SW 1271 (cell line): ENCODE measurements at regions not wholly inside any gene's neighbourhood (a gene's known extent, or its start where the extent isn't known, plus 50 kb on each side); places are given as distances from the start of the nearest gene placed in this dataset.
"Not testable (repeated sequence)": the region's sequence is repeated elsewhere in the genome, so short reads cannot be mapped to it uniquely, and the experiment has no call there.

Source experiments
- DNase-seq, 2 experiments: peaks; one replicate each; lab custom pipeline; 2025; lab: John Stamatoyannopoulos, UW

GRCh38 chr12:131631889-131632651 lies 78.8 kb upstream of the SFSWAP start:
- not testable (repeated sequence) for DNase-seq

- not testable (repeated sequence) for DNase-seq
These were observed 78.3 kb upstream of the SFSWAP start for GRCh38 chr12:131632652-131633023.

- not testable (repeated sequence) for DNase-seq
These were observed 77.3 kb upstream of the SFSWAP start for GRCh38 chr12:131633610-131634009.

GRCh38 chr12:131634037-131634436 lies 76.9 kb upstream of the SFSWAP start:
- DNase-seq = no peak

- not testable (repeated sequence) for DNase-seq
These were observed 75.9 kb upstream of the SFSWAP start for GRCh38 chr12:131635012-131635411.

GRCh38 chr12:131635491-131636122 lies 75.3 kb upstream of the SFSWAP start:
- no peak for DNase-seq

- DNase-seq = no peak
These were observed 74.6 kb upstream of the SFSWAP start for GRCh38 chr12:131636266-131636665.

GRCh38 chr12:131636940-131637750 lies 73.7 kb upstream of the SFSWAP start:
- DNase-seq = no peak

- no peak for DNase-seq
These were observed 72.9 kb upstream of the SFSWAP start for GRCh38 chr12:131637986-131638385.

GRCh38 chr12:131639270-131639940 lies 71.5 kb upstream of the SFSWAP start:
- DNase-seq = no peak

- no peak for DNase-seq
These were observed 70.4 kb upstream of the SFSWAP start for GRCh38 chr12:131640525-131640924.

GRCh38 chr12:131641315-131641714 lies 69.6 kb upstream of the SFSWAP start:
- DNase-seq = no peak

GRCh38 chr12:131642101-131642540 lies 68.8 kb upstream of the SFSWAP start:
- no peak for DNase-seq

GRCh38 chr12:131642771-131643170 lies 68.1 kb upstream of the SFSWAP start:
- DNase-seq = no peak

- DNase-seq = no peak
These were observed 67.0 kb upstream of the SFSWAP start for GRCh38 chr12:131643631-131644452.

- DNase-seq = no peak
These were observed 66.4 kb upstream of the SFSWAP start for GRCh38 chr12:131644481-131644880.

GRCh38 chr12:131644917-131645316 lies 66.0 kb upstream of the SFSWAP start:
- DNase-seq = not testable (repeated sequence)

- not testable (repeated sequence) for DNase-seq
These were observed 65.3 kb upstream of the SFSWAP start for GRCh38 chr12:131645557-131645956.

- DNase-seq = not testable (repeated sequence)
These were observed 64.4 kb upstream of the SFSWAP start for GRCh38 chr12:131646444-131646843.

GRCh38 chr12:131647667-131648066 lies 63.2 kb upstream of the SFSWAP start:
- no peak for DNase-seq
